ENCODE measurements at regions not wholly inside any gene's neighbourhood (a gene's known extent, or its start where the extent isn't known, plus 50 kb on each side); places are given as distances from the start of the nearest gene placed in this dataset.

GRCh38 chr2:82814146-82814545 lies 1644.9 kb downstream of the SUCLG1 start:
- TF ChIP-seq CTCF (conservative IDR thresholded peaks at IDR 0.05; ENCODE audit: low read depth, low read length) (no peak), EZH2 (IDR thresholded peaks at IDR 0.05; ENCODE audit: borderline replicate concordance, low read depth, low read length, poor library complexity, severe bottlenecking) (no peak)

All from A673 (cell line).